HFFc6 (cell line): ENCODE measurements at regions not wholly inside any gene's neighbourhood (a gene's known extent, or its start where the extent isn't known, plus 50 kb on each side); places are given as distances from the start of the nearest gene placed in this dataset.

ENCODE experiments used
- DNase-seq: peaks from one replicate; pipeline ENCODE4 v3.0.0-alpha.2; 2018
- H3K27ac Mint-ChIP-seq: 2 replicates; pipeline ENCODE4 v1.8.0; 2020; ENCODE audit warnings: mild to moderate bottlenecking, mixed read lengths
- H3K27me3 Mint-ChIP-seq: 2 replicates; pipeline ENCODE4 v1.8.0; 2021; ENCODE audit warnings: mild to moderate bottlenecking, moderate library complexity, mixed read lengths; ENCODE audit not compliant: insufficient read depth
- H3K36me3 Mint-ChIP-seq: 2 replicates; pipeline ENCODE4 v1.8.0; 2021; ENCODE audit warnings: low read depth, mixed read lengths
- H3K4me1 Mint-ChIP-seq: 2 replicates; pipeline ENCODE4 v1.8.0; 2020; ENCODE audit warnings: low read depth, mixed read lengths
- H3K4me3 Mint-ChIP-seq: 2 replicates; pipeline ENCODE4 v1.8.0; 2020; ENCODE audit warnings: mild to moderate bottlenecking, moderate library complexity, mixed read lengths
- H3K9me3 Mint-ChIP-seq: 2 replicates; pipeline ENCODE4 v1.8.0; 2020; ENCODE audit warnings: mild to moderate bottlenecking, mixed read lengths
- TF ChIP-seq, protein P1 (sequence below): fragments of 200-600 bp; sonication (generic); IDR thresholded peaks from 2 replicates; pipeline ENCODE4 v1.5.0; 2021; ENCODE audit warnings: antibody characterized with exemption, mild to moderate bottlenecking

DNA sequence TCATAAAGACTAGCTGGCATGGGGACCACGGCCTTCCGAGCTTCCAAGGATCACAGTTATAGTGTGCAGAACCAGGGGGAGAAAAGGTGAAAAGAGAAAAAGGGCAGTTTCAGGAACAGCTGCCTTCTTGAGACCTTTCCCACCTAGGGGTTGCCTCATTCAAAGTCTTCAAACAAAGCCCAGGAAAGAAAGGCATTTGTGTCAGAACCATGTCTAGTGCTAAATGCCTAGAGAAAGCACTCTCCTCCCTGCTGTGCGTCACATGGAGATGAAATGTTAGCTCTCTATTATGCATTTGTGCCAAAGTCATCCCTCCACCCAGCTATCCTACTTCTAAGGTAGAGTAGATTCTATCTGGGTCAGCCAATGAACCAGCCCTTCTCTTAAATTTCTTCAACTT is 1037.3 kb upstream of the WWC1 start:
- Mint-ChIP-seq H3K4me1 (no peaks in the 10 kb centered on the region), H3K9me3 (peaks cover 32% of the 10 kb centered on the region), H3K27ac (no peak overlapping the region), H3K4me3 (no peak overlapping the region), H3K36me3 (no peaks in the 10 kb centered on the region; the same call in 1 of the 2 replicates), H3K27me3 (peaks cover 2% of the 10 kb centered on the region; the same call in 1 of the 2 replicates)
- TF ChIP-seq, protein P1, sequence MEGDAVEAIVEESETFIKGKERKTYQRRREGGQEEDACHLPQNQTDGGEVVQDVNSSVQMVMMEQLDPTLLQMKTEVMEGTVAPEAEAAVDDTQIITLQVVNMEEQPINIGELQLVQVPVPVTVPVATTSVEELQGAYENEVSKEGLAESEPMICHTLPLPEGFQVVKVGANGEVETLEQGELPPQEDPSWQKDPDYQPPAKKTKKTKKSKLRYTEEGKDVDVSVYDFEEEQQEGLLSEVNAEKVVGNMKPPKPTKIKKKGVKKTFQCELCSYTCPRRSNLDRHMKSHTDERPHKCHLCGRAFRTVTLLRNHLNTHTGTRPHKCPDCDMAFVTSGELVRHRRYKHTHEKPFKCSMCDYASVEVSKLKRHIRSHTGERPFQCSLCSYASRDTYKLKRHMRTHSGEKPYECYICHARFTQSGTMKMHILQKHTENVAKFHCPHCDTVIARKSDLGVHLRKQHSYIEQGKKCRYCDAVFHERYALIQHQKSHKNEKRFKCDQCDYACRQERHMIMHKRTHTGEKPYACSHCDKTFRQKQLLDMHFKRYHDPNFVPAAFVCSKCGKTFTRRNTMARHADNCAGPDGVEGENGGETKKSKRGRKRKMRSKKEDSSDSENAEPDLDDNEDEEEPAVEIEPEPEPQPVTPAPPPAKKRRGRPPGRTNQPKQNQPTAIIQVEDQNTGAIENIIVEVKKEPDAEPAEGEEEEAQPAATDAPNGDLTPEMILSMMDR: no peak
- no peak for DNase-seq

DNA sequence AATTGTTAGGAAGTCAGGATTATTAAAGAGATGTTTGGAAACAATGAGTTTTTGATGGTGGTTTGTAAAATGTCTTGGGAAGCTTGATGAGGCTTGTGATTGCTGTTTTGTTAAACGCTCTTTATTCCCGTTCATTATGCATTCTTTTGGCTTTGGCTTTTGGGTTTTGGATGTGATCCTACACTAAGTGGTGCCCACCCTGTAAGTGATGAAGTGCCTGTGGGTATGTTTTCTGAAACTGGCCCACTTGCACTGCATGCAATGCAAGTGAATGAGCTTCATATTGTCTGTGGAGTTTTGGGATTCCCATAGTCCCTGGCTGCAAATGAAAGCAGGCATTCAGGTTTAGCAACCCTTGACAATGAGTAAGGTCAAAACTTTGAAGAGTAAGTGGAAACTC is 1035.5 kb upstream of the WWC1 start:
- H3K4me3 Mint-ChIP-seq: no peak overlapping the region
- H3K9me3 Mint-ChIP-seq: peaks cover 31% of the 10 kb centered on the region
- TF ChIP-seq, protein P1: no peak
- no peak overlapping the region for H3K27ac Mint-ChIP-seq
- H3K4me1 Mint-ChIP-seq: no peaks in the 10 kb centered on the region
- no peaks in the 10 kb centered on the region; the same call in 1 of the 2 replicates for H3K36me3 Mint-ChIP-seq
- DNase-seq: no peak
- no peaks in the 10 kb centered on the region; the same call in 1 of the 2 replicates for H3K27me3 Mint-ChIP-seq

DNA sequence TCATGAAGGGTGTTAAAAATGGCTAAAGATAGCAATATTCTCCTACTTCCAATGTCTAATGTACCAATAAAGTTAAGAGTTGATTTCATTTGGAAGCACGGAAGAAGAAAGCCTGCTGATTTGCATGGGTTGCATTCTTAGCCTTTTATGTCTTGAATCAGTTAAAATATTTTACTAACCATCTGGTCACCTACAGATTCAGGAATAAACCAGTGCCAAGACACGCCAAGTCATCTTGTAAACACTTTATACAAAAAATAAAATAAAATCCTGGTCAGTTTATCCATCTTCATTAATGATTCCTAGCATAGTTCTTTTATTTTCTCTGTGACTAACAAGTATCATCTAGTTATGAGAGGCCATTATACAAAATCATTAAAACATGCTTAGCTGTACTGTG is 1031.6 kb upstream of the WWC1 start:
- H3K27ac Mint-ChIP-seq: no peak overlapping the region
- TF ChIP-seq, protein P1: no peak
- peaks cover 24% of the 10 kb centered on the region for H3K9me3 Mint-ChIP-seq
- no peaks in the 10 kb centered on the region; the same call in 1 of the 2 replicates for H3K27me3 Mint-ChIP-seq
- H3K36me3 Mint-ChIP-seq: no peaks in the 10 kb centered on the region; the same call in 1 of the 2 replicates
- no peak for DNase-seq
- no peak overlapping the region for H3K4me3 Mint-ChIP-seq
- H3K4me1 Mint-ChIP-seq: no peaks in the 10 kb centered on the region

DNA sequence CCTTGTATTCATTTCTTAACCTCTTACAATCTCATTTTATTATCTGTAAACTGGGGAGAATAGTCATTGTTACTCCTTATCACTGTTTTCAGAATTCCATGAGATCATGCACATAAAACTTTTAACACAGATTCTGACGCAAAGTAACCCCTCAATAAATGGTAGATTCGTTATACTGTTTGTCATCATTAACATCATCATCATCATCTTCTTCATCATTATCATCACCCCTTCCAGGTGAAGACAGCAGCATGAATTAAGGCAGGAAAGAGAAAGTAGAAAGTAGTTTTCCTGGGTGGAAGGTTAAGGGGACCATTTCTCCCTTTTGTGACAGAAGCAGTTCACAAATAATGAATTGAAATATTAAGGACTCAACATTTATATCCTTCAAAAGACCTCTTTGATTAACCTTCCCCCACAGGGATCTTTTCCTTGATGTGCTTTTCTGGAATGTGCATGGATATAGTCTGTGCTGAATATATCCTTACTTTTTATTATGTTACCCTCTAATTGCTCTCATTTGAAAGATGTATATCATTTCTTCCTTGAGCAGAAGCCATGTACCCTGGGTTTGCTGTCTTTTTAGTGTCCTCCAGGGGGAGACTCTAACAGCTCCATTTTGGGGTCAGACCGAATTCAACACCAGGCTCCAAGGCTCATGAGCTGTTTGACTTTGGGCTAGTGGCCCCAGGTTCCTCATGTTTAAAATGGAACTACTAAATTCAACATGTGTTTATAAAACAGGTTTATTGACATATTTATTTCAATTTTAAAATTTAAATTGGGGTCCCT is 1029.9 kb upstream of the WWC1 start:
- H3K9me3 Mint-ChIP-seq: peaks cover 16% of the 10 kb centered on the region
- no peaks in the 10 kb centered on the region for H3K27me3 Mint-ChIP-seq
- DNase-seq: no peak
- no peaks in the 10 kb centered on the region for H3K4me1 Mint-ChIP-seq
- no peaks in the 10 kb centered on the region; the same call in 1 of the 2 replicates for H3K36me3 Mint-ChIP-seq
- no peak overlapping the region for H3K27ac Mint-ChIP-seq
- TF ChIP-seq, protein P1: peak; percentile 25; the same call in 1 of the 2 replicates
- H3K4me3 Mint-ChIP-seq: no peak overlapping the region

DNA sequence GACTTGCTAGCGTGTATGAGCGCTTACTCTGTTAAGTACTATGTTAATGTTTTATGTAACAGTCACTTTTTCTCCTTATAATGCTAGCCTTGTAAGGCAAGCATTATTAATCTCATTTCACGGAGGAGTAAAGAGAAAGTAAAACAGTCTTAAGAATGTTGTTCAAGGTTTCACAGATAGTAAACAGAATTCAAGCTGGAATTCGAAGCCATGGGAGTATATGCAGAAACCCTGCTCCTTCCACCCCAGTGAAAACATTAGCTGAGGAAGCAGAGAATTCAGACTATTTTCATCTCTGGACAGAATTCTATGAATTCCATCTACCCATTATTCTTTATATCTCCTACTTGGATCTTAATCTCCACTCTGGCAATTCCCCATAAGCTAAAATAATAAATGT is 1028.3 kb upstream of the WWC1 start:
- Mint-ChIP-seq H3K36me3 (no peaks in the 10 kb centered on the region), H3K27me3 (no peaks in the 10 kb centered on the region; the same call in 1 of the 2 replicates)

More for the DNA sequence above, 1028.3 kb upstream of the WWC1 start:
- no peak overlapping the region for H3K4me3 Mint-ChIP-seq
- DNase-seq: no peak
- H3K4me1 Mint-ChIP-seq: no peaks in the 10 kb centered on the region
- peaks cover 11% of the 10 kb centered on the region for H3K9me3 Mint-ChIP-seq
- TF ChIP-seq, protein P1: no peak
- H3K27ac Mint-ChIP-seq: no peak overlapping the region
